Astrocyte of the hippocampus (primary cell): ENCODE measurements at regions not wholly inside any gene's neighbourhood (a gene's known extent, or its start where the extent isn't known, plus 50 kb on each side); places are given as distances from the start of the nearest gene placed in this dataset.

Experiments used
- DNase-seq: peaks from one replicate; pipeline ENCODE4 v3.0.0; 2011; ENCODE audit warnings: low read depth, low spot score

GRCh38 chr1:116231752-116232151 lies 120.6 kb downstream of the MAB21L3 start:
- no peak for DNase-seq

GRCh38 chr1:116232989-116233514 lies 121.9 kb downstream of the MAB21L3 start:
- no peak for DNase-seq

- no peak for DNase-seq
These were observed 123.2 kb downstream of the MAB21L3 start for GRCh38 chr1:116234429-116234828.

- no peak for DNase-seq
These were observed 128.7 kb downstream of the MAB21L3 start for GRCh38 chr1:116239916-116240315.

GRCh38 chr1:116242741-116243140 lies 130.3 kb upstream of the ATP1A1 start:
- no peak for DNase-seq

- DNase-seq = no peak
These were observed 129.6 kb upstream of the ATP1A1 start for GRCh38 chr1:116243333-116244054.

GRCh38 chr1:116246174-116246573 lies 126.9 kb upstream of the ATP1A1 start:
- no peak for DNase-seq

GRCh38 chr1:116252271-116252670 lies 120.8 kb upstream of the ATP1A1 start:
- DNase-seq = no peak

GRCh38 chr1:116252785-116253184 lies 120.3 kb upstream of the ATP1A1 start:
- DNase-seq = no peak

GRCh38 chr1:116253566-116254382 lies 119.3 kb upstream of the ATP1A1 start:
- DNase-seq = no peak

GRCh38 chr1:116254776-116255175 lies 118.3 kb upstream of the ATP1A1 start:
- DNase-seq = peak; percentile 25

GRCh38 chr1:116255486-116256285 lies 117.4 kb upstream of the ATP1A1 start:
- DNase-seq = peak; percentile 19

- peak; percentile 28 for DNase-seq
These were observed 116.8 kb upstream of the ATP1A1 start for GRCh38 chr1:116256286-116256649.

- DNase-seq = no peak
These were observed 116.2 kb upstream of the ATP1A1 start for GRCh38 chr1:116256875-116257274.

- DNase-seq = no peak
These were observed 115.7 kb upstream of the ATP1A1 start for GRCh38 chr1:116257341-116257767.

- no peak for DNase-seq
These were observed 115.2 kb upstream of the ATP1A1 start for GRCh38 chr1:116257836-116258235.

GRCh38 chr1:116258668-116259419 lies 114.2 kb upstream of the ATP1A1 start:
- DNase-seq = no peak

GRCh38 chr1:116259663-116260062 lies 113.4 kb upstream of the ATP1A1 start:
- no peak for DNase-seq

GRCh38 chr1:116260115-116260514 lies 112.9 kb upstream of the ATP1A1 start:
- DNase-seq = no peak

GRCh38 chr1:116260621-116261020 lies 112.4 kb upstream of the ATP1A1 start:
- DNase-seq = no peak

GRCh38 chr1:116261227-116261626 lies 111.8 kb upstream of the ATP1A1 start:
- no peak for DNase-seq
